C4-2B (cell line): ENCODE measurements at regions not wholly inside any gene's neighbourhood (a gene's known extent, or its start where the extent isn't known, plus 50 kb on each side); places are given as distances from the start of the nearest gene placed in this dataset.

Experiments
- ZFX ChIP-seq: fragments of 450-650 bp; IDR thresholded peaks from 2 replicates; pipeline ENCODE4 v1.6.1; 2017
- TF ChIP-seq, protein P1 (sequence below): fragments of 450-650 bp; conservative IDR thresholded peaks from 2 replicates; pipeline ENCODE4 v1.5.1; 2017; ENCODE audit warnings: mild to moderate bottlenecking

DNA sequence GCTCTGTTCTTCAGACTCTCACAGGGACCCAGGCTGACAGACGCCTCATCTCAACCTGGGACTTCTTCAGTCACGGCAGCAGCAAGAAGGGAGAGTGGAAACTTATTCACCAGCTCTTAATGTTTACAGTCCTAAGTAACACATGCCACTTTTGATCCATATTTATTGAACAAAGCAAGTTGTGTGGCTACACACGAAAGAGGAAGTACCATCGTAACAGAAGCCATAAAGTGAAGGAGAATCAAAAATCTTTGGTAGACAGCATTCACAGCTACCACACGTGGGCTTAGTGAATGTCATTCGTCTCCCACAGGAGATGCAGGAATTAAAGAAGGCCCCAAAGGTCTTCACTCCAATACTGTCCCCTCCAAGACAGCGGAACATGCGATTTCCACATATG lies 582.6 kb downstream of the CETN3 start:
- TF ChIP-seq, protein P1, sequence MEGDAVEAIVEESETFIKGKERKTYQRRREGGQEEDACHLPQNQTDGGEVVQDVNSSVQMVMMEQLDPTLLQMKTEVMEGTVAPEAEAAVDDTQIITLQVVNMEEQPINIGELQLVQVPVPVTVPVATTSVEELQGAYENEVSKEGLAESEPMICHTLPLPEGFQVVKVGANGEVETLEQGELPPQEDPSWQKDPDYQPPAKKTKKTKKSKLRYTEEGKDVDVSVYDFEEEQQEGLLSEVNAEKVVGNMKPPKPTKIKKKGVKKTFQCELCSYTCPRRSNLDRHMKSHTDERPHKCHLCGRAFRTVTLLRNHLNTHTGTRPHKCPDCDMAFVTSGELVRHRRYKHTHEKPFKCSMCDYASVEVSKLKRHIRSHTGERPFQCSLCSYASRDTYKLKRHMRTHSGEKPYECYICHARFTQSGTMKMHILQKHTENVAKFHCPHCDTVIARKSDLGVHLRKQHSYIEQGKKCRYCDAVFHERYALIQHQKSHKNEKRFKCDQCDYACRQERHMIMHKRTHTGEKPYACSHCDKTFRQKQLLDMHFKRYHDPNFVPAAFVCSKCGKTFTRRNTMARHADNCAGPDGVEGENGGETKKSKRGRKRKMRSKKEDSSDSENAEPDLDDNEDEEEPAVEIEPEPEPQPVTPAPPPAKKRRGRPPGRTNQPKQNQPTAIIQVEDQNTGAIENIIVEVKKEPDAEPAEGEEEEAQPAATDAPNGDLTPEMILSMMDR = no peak
- TF ChIP-seq ZFX = no peak
